ENCODE measurements at regions not wholly inside any gene's neighbourhood (a gene's known extent, or its start where the extent isn't known, plus 50 kb on each side); places are given as distances from the start of the nearest gene placed in this dataset.

GRCh38 chr17:56717471-56717870, 116.2 kb downstream of the C17orf67 start:
- TF ChIP-seq POLR2A (IDR thresholded peaks at IDR 0.05) (no peak), CTCF (IDR thresholded peaks at IDR 0.05) (no peak)

Data from ovary (tissue), 3 donors.